Liver (tissue), 7 donors: ENCODE measurements at regions not wholly inside any gene's neighbourhood (a gene's known extent, or its start where the extent isn't known, plus 50 kb on each side); places are given as distances from the start of the nearest gene placed in this dataset.

Experiments
- DNase-seq: peaks from one replicate; pipeline ENCODE4 v3.0.0-alpha.2; 2017; ENCODE audit warnings: low spot score
- H3K27ac ChIP-seq, 2 donors: one replicate each; pipeline ENCODE4 v1.7.0; 2013; ENCODE audit warnings: inconsistent platforms in 2 of 2, low read length in 2 of 2, control low read depth in 1 of 2, low read depth in 1 of 2, mild to moderate bottlenecking in 1 of 2
- H3K27me3 ChIP-seq, 4 donors: one replicate each; pipeline versions ENCODE4 v1.6.1 to v1.7.0; 2013; ENCODE audit warnings: low read length in 3 of 4, inconsistent platforms in 1 of 4, mild to moderate bottlenecking in 1 of 4, moderate library complexity in 1 of 4; ENCODE audit not compliant: control insufficient read depth in 4 of 4, insufficient read depth in 4 of 4
- H3K36me3 ChIP-seq, 4 donors: one replicate each; pipeline versions ENCODE4 v1.6.1 to v1.7.0; 2013; ENCODE audit warnings: low read length in 3 of 4, mild to moderate bottlenecking in 3 of 4, low read depth in 1 of 4, moderate library complexity in 1 of 4; ENCODE audit not compliant: control insufficient read depth in 4 of 4, insufficient read depth in 3 of 4
- H3K4me1 ChIP-seq, 4 donors: one replicate each; pipeline versions ENCODE4 v1.6.1 to v1.7.0; 2013; ENCODE audit warnings: low read length in 3 of 4, mild to moderate bottlenecking in 3 of 4, moderate library complexity in 1 of 4; ENCODE audit not compliant: control insufficient read depth in 4 of 4, insufficient read depth in 4 of 4
- H3K4me3 ChIP-seq, 3 donors: one replicate each; pipeline versions ENCODE4 v1.6.1 to v1.7.0; 2013; ENCODE audit warnings: low read length in 3 of 3, control low read depth in 1 of 3, low read depth in 1 of 3, mild to moderate bottlenecking in 1 of 3
- H3K9ac ChIP-seq, 2 donors: one replicate each; pipeline ENCODE4 v1.7.0; 2013; ENCODE audit warnings: low read length in 2 of 2, mild to moderate bottlenecking in 2 of 2, moderate library complexity in 2 of 2, control low read depth in 1 of 2, low read depth in 1 of 2
- H3K9me3 ChIP-seq, 4 donors: one replicate each; pipeline versions ENCODE4 v1.6.1 to v1.7.0; 2013; ENCODE audit warnings: low read length in 3 of 4; ENCODE audit not compliant: control insufficient read depth in 4 of 4
- FOXA1 ChIP-seq: IDR thresholded peaks from 2 replicates; pipeline ENCODE4 v1.6.1; 2016; ENCODE audit warnings: antibody characterized with exemption
- FOXA2 ChIP-seq: IDR thresholded peaks from 2 replicates; pipeline ENCODE4 v1.6.1; 2016; ENCODE audit warnings: antibody characterized with exemption
- GABPA ChIP-seq, 2 donors: IDR thresholded peaks in 1 of 2; conservative IDR thresholded peaks in 1 of 2; 2 replicates each; pipeline ENCODE4 v1.6.1; 2016; ENCODE audit warnings: antibody characterized with exemption in 2 of 2, mild to moderate bottlenecking in 1 of 2, moderate library complexity in 1 of 2
- HNF4A ChIP-seq, 2 donors: conservative IDR thresholded peaks; 2 replicates each; pipeline ENCODE4 v1.6.1; 2016; ENCODE audit warnings: antibody characterized with exemption in 2 of 2, mild to moderate bottlenecking in 2 of 2
- HNF4G ChIP-seq: IDR thresholded peaks from 2 replicates; pipeline ENCODE4 v1.6.1; 2016; ENCODE audit warnings: antibody characterized with exemption
- JUND ChIP-seq, 2 donors: IDR thresholded peaks; 2 replicates each; pipeline ENCODE4 v1.6.1; 2016; ENCODE audit warnings: antibody characterized with exemption in 2 of 2
- NR2F2 ChIP-seq: IDR thresholded peaks from 2 replicates; pipeline ENCODE4 v1.6.1; 2016; ENCODE audit warnings: antibody characterized with exemption
- RAD21 ChIP-seq, 2 donors: IDR thresholded peaks; 2 replicates each; pipeline ENCODE4 v1.6.1; 2016; ENCODE audit warnings: antibody characterized with exemption in 2 of 2, mild to moderate bottlenecking in 2 of 2
- RXRA ChIP-seq, 2 donors: IDR thresholded peaks; 2 replicates each; pipeline ENCODE4 v1.6.1; 2017 to 2018; ENCODE audit warnings: antibody characterized with exemption in 2 of 2, mild to moderate bottlenecking in 1 of 2
- SP1 ChIP-seq: IDR thresholded peaks from 2 replicates; pipeline ENCODE4 v1.6.1; 2018; ENCODE audit warnings: antibody characterized with exemption, mild to moderate bottlenecking
- TAF1 ChIP-seq: conservative IDR thresholded peaks from 2 replicates; pipeline ENCODE4 v1.6.1; 2016; ENCODE audit warnings: antibody characterized with exemption, mild to moderate bottlenecking
- YY1 ChIP-seq: IDR thresholded peaks from 2 replicates; pipeline ENCODE4 v1.6.1; 2016; ENCODE audit warnings: antibody characterized with exemption, mild to moderate bottlenecking
- TF ChIP-seq, protein P1 (sequence below): IDR thresholded peaks from 2 replicates; pipeline ENCODE4 v1.6.1; 2016; ENCODE audit warnings: antibody characterized with exemption
- TF ChIP-seq, protein P2 (sequence below): fragments of 150-350 bp; IDR thresholded peaks from 2 replicates; pipeline ENCODE4 v1.5.1; 2017; ENCODE audit warnings: improper control_type of control experiment, low read depth, low read length; ENCODE audit not compliant: missing input control
- TF ChIP-seq, protein P3 (sequence below): IDR thresholded peaks from 2 replicates; pipeline ENCODE4 v1.6.1; 2016; ENCODE audit warnings: antibody characterized with exemption
- TF ChIP-seq, protein P4 (sequence below): IDR thresholded peaks from 2 replicates; pipeline ENCODE4 v1.6.1; 2016; ENCODE audit warnings: antibody characterized with exemption
- TF ChIP-seq, protein P5 (sequence below): IDR thresholded peaks from 2 replicates; pipeline ENCODE4 v1.6.1; 2016; ENCODE audit warnings: antibody characterized with exemption, mild to moderate bottlenecking
- donor health status: healthy.
- donor health status: healthy.
- donor health status: healthy.
- donor health status: healthy.

DNA sequence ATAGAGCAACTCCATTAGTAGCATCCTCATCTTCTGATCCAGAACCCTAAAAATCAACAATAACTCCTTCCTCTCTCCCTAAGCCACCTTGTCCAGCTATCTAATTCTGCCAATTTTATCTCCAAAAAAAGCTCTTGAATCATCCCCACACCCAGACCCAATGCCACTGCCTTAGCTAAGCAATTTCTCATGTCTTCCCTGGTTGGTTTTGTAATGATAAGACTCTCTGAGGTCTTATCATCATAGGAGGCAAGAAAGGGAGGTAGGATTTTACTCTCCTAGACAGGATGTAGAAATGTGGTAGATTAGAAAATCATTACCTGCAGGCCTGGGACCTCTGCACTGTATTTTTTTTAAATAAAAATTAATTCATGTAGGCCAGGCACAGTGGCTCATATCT, 283.5 kb upstream of the NEBL start:
- Histone ChIP-seq H3K9ac (no peak overlapping the region), H3K9me3 (peaks cover 2 to 10% (median 3%) of the 10 kb centered on the region in 4 donors), H3K27ac (no peak overlapping the region), H3K27me3 (no peaks in the 10 kb centered on the region), H3K4me3 (no peak overlapping the region), H3K4me1 (no peaks in the 10 kb centered on the region), H3K36me3 (no peaks in the 10 kb centered on the region)
- TF ChIP-seq HNF4G (no peak), RAD21 (IDR thresholded peaks at IDR 0.05) (no peak), HNF4A (conservative IDR thresholded peaks at IDR 0.05) (no peak), FOXA1 (no peak), YY1 (no peak), SP1 (no peak), GABPA (IDR thresholded peaks at IDR 0.05 in 1 of 2, conservative IDR thresholded peaks at IDR 0.05 in 1 of 2) (no peak), FOXA2 (no peak), TAF1 (no peak), RXRA (IDR thresholded peaks at IDR 0.05) (no peak), JUND (IDR thresholded peaks at IDR 0.05) (no peak), NR2F2 (no peak)
- TF ChIP-seq, protein P1, sequence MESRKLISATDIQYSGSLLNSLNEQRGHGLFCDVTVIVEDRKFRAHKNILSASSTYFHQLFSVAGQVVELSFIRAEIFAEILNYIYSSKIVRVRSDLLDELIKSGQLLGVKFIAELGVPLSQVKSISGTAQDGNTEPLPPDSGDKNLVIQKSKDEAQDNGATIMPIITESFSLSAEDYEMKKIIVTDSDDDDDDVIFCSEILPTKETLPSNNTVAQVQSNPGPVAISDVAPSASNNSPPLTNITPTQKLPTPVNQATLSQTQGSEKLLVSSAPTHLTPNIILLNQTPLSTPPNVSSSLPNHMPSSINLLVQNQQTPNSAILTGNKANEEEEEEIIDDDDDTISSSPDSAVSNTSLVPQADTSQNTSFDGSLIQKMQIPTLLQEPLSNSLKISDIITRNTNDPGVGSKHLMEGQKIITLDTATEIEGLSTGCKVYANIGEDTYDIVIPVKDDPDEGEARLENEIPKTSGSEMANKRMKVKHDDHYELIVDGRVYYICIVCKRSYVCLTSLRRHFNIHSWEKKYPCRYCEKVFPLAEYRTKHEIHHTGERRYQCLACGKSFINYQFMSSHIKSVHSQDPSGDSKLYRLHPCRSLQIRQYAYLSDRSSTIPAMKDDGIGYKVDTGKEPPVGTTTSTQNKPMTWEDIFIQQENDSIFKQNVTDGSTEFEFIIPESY: no peak
- TF ChIP-seq, protein P2, sequence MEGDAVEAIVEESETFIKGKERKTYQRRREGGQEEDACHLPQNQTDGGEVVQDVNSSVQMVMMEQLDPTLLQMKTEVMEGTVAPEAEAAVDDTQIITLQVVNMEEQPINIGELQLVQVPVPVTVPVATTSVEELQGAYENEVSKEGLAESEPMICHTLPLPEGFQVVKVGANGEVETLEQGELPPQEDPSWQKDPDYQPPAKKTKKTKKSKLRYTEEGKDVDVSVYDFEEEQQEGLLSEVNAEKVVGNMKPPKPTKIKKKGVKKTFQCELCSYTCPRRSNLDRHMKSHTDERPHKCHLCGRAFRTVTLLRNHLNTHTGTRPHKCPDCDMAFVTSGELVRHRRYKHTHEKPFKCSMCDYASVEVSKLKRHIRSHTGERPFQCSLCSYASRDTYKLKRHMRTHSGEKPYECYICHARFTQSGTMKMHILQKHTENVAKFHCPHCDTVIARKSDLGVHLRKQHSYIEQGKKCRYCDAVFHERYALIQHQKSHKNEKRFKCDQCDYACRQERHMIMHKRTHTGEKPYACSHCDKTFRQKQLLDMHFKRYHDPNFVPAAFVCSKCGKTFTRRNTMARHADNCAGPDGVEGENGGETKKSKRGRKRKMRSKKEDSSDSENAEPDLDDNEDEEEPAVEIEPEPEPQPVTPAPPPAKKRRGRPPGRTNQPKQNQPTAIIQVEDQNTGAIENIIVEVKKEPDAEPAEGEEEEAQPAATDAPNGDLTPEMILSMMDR: no peak
- TF ChIP-seq, protein P3, sequence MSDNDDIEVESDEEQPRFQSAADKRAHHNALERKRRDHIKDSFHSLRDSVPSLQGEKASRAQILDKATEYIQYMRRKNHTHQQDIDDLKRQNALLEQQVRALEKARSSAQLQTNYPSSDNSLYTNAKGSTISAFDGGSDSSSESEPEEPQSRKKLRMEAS: no peak
- TF ChIP-seq, protein P4, sequence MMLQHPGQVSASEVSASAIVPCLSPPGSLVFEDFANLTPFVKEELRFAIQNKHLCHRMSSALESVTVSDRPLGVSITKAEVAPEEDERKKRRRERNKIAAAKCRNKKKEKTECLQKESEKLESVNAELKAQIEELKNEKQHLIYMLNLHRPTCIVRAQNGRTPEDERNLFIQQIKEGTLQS: no peak
- TF ChIP-seq, protein P5, sequence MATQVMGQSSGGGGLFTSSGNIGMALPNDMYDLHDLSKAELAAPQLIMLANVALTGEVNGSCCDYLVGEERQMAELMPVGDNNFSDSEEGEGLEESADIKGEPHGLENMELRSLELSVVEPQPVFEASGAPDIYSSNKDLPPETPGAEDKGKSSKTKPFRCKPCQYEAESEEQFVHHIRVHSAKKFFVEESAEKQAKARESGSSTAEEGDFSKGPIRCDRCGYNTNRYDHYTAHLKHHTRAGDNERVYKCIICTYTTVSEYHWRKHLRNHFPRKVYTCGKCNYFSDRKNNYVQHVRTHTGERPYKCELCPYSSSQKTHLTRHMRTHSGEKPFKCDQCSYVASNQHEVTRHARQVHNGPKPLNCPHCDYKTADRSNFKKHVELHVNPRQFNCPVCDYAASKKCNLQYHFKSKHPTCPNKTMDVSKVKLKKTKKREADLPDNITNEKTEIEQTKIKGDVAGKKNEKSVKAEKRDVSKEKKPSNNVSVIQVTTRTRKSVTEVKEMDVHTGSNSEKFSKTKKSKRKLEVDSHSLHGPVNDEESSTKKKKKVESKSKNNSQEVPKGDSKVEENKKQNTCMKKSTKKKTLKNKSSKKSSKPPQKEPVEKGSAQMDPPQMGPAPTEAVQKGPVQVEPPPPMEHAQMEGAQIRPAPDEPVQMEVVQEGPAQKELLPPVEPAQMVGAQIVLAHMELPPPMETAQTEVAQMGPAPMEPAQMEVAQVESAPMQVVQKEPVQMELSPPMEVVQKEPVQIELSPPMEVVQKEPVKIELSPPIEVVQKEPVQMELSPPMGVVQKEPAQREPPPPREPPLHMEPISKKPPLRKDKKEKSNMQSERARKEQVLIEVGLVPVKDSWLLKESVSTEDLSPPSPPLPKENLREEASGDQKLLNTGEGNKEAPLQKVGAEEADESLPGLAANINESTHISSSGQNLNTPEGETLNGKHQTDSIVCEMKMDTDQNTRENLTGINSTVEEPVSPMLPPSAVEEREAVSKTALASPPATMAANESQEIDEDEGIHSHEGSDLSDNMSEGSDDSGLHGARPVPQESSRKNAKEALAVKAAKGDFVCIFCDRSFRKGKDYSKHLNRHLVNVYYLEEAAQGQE: no peak
- no peak for DNase-seq
